Activated gamma-delta T cell (primary cell): ENCODE measurements at regions not wholly inside any gene's neighbourhood (a gene's known extent, or its start where the extent isn't known, plus 50 kb on each side); places are given as distances from the start of the nearest gene placed in this dataset.

ENCODE experiments used
- DNase-seq: peaks from one replicate; lab custom pipeline; 2025; lab: John Stamatoyannopoulos, UW

- DNase-seq = no peak
These were observed 186.0 kb upstream of the FRMPD4 start for GRCh38 chrX:11952176-11952720.

- DNase-seq = no peak
These were observed 184.7 kb upstream of the FRMPD4 start for GRCh38 chrX:11953615-11954014.

GRCh38 chrX:11954176-11954575, 184.1 kb upstream of the FRMPD4 start:
- DNase-seq = no peak

DNA sequence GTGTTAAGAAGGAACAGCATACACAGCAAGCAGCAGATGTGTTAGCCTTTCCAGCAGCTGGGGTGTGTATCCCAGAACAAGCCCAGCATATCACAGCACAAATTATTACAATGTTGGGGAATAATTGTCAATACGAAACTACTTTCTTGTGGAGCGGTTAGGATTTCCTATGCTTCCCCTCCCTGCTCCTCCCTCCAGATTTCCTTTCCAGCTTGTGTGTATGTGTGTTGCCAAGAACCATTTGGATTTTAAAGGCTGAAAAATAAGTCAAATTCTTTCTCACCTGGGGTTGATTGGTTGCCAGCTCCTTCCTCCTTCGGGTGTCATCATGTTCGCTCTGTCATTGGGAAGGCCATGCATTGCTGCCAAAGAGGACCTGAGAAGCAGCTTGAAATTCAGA, 178.2 kb upstream of the FRMPD4 start:
- DNase-seq = no peak

DNA sequence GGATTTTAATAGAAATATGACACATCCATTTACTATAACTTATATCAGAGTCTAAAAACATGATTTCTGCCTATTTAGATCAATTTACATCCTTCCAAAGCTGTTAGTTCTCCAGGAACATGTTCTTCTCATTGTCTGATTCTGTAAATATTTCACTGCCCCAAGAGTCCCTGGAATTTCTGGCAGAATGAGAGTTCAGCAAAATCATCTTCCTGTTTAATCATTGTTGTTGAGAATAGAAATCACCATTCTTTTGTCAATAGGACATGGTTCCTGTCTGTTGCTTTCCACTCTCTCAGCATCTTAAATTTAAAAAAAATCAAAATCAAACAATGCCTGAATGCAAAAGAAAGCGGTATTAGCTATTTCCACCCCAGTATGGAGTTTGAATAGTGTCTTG, 172.8 kb upstream of the FRMPD4 start:
- DNase-seq = no peak

GRCh38 chrX:11967986-11968869, 170.0 kb upstream of the FRMPD4 start:
- no peak for DNase-seq

DNA sequence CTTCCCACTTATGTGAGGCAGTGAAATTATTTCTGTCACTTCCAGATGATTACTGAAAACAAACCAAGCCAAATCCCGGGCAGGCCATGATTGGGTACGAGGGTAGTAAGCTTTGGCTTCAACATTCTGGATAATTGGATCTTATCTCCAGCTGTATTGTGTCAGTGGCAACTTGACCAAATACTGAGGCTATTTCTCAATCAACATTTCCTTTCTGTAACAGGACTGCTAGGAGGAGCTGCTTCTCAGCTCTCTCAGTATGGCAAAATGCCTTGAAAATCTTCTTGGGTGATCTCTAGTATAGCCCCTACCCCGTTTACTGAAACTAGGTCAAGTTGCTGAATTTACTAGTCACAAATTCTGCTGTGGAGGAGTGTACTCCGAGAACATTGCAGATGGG, 169.3 kb upstream of the FRMPD4 start:
- no peak for DNase-seq

DNA sequence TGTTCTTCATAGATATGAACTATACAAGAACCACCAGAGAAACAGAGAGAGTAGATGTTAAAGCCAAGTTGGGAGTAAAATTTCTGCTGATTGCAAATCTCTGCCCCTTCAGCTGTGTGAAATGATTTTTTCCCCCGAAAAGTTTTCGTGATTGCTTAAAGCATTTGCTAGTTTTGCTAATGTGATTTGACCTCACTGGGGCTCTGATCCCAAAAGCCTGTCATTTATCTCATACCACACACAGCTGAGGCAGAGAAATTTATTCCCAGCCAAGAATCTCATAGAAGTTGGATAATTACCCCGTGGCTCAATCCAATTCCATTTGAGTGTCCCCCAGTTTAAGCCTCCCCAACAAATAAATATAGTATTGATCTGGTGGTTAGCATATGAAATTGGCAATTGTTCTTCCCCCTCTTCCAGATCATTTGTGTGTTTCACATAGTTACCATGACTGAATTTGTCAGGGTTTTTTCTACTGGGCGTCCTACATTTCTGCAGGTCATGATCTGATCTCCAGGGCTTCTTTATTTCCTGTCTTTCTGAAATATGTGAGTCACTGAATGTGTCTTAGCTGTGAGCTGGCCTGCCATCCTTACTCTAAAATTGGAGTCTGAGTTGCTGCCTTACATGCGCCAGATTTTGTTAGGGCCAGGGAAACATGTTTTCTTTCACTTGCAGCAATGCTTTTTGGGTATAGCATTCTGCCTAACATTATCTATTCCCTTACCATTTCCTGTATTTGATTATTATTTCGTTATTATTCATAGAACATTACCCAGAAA, 167.5 kb upstream of the FRMPD4 start:
- no peak for DNase-seq

DNA sequence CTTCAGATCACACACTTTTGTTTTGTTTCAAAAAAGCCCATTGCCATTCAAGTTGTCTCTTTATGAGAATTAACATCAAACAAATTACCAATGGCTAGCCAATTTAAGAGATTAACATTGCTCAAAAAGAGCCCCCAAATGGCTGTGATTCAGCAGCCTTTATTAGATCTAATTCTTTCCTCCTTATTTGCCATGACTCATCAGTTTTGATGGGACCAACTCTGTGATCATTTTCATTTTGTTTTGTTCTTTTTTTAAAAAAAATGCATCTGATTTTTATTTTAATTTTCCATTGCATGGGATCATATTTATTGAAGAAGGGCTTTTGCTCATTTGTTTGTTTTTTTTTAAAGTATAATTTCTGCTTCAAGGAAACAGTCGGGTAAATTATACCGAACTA, 161.6 kb upstream of the FRMPD4 start:
- DNase-seq = no peak

DNA sequence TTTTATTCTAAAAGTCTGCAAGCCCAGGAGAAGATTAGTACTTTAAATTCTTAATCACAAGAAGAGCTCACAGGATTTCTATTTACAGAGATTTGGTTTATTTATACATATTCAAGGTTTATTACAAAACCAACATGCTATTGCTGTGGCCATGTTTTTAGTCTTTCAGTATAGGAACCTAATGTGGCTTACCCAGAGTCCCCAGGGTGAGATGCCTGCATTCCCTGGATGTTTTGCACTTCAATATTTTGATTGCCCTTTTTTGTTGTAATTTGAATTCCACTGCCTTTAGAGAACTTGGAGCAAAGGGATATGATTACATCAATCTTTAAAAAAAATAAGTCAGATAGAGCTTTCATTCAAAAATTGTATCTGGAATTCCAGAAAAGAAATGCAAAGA, 146.0 kb upstream of the FRMPD4 start:
- DNase-seq = no peak

- no peak for DNase-seq
These were observed 143.1 kb upstream of the FRMPD4 start for GRCh38 chrX:11995146-11995545.

DNA sequence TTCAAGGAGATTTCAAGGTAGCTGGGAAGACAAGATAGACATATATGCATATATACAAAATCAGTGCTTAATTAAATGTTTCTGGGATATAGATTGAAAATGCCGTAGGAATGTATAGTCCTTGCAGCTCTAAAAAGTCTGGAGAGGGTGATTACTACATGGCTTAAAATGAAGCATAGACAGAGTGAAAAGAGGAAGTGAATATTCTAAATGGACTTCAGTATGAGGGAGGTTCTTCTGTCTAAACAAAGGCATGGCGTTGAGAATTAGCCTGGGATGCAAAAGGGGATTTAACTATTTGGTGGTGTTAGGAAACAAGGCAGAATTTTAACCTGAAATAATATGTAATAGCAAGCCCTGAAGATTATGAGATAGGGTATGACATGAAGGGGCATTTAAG, 141.5 kb upstream of the FRMPD4 start:
- no peak for DNase-seq

- DNase-seq = no peak
These were observed 139.3 kb upstream of the FRMPD4 start for GRCh38 chrX:11998944-11999343.

DNA sequence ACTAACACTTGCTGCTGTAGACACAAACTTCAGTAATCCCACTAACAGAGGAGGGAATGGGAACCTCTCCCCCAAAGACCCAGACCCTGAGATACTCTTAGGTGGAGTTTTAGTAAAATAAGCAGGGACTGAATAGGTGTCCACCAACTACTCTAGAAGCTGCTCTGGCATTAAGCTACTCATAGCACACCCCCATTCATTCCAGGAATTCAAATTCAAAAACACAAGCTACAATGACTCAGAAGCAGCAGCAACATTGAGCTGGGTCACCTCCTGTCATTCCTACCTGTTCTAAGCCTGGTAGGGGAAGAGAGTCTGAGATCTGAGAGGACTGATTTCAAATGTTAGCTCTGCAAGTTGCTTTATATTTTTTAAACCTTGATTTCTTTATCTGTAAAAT, 135.4 kb upstream of the FRMPD4 start:
- DNase-seq = no peak

DNA sequence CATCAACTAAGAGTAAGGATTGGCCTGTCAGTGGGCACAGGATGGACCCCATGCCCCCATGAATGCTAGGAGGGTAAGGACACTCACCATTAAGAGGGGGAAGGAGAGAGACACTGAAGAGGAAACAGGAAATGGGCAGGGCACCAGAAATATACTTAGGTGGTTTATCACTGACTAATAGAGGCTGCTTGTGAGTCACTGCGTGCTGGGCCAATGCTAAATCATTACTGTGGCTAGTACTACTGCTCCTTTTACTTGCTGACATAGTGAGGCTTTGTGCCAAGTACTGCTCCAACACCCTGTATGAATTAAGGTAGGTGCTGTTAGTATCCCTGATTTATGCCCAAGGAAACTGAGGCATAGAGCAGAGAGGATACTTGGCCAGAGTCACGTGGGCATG, 130.4 kb upstream of the FRMPD4 start:
- DNase-seq = no peak

- DNase-seq = no peak
These were observed 127.8 kb upstream of the FRMPD4 start for GRCh38 chrX:12010436-12010835.

DNA sequence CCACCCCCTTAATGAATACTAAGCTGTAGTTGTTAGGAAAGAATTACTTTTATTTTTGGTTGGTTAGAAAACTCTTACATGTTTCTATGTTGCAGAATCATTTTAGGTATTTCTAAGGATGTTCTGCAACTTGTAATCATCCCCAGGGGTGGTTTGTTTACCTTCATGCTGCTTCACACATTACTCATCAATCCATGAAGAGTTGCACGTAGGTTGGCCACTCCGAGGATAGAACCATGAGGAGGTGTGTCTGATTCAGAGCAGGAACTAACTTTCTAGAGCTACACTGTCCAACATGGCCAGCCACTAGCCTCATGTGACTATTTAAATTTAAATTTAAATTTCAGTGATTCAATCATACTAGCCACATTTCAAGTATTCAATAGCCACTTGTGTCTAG, 127.2 kb upstream of the FRMPD4 start:
- DNase-seq = no peak

- no peak for DNase-seq
These were observed 125.1 kb upstream of the FRMPD4 start for GRCh38 chrX:12013211-12013618.

DNA sequence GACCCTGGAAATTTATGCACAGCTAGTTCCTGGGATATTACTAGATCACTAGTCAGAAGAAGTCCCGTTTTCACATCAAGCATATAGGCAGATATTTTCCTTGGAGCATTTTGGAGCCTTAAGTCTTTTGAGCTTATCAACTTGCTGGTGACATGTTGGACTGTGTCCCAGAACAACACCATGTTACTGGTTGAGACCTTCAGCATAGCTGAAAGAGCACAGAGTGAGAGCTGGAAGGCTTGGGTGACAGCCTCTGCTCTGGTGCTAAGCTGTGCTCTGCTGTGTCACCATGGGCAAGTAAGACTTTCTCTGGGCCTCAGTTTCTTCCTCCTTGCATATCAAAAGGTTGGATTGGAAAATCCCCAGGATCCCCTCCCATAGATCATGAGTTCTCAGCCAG, 116.6 kb upstream of the FRMPD4 start:
- DNase-seq = no peak

- DNase-seq = no peak
These were observed 111.8 kb upstream of the FRMPD4 start for GRCh38 chrX:12026481-12026880.

- no peak for DNase-seq
These were observed 106.2 kb upstream of the FRMPD4 start for GRCh38 chrX:12032082-12032481.

DNA sequence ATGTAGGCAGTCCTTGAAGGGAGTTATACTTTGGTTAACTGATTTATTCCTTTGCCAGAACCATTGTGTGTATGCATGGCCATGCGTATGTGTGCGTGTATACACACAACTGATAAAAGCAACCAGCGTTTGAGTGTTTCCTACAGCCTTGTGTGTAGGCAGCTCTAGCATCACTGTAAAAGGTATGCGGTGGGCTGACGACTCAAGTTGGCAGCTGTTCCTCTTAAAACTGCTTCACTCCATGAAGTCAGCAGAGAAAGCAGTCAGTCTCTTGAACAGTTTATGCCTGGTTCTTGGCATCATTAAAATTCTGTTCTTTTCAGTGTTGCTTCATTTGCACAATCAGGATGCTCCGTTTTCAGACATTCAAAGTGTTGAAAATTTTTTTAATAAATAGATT, 103.5 kb upstream of the FRMPD4 start:
- no peak for DNase-seq

DNA sequence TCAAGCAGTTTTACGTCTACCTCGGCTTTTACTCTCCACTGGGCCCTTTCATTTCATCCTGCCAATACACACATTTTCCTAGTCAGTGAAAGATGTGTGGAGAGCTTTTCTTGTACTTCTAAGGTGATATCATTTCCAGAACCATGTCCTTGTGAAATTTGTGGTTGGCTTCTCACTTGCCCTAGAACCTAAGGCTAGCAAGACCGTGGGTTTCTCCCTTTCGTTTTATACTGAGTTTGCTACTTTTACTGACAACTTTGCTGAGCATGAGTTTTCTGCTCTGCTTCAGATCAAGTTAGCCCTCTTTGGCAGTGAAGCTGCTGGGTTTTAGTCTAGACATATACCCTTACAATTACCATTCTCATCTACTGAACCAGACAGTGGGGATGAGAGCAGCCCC, 95.7 kb upstream of the FRMPD4 start:
- DNase-seq = no peak
